CD4-positive, alpha-beta T cell treated with Interleukin-17A for 4 hours (primary cell): ENCODE measurements at regions not wholly inside any gene's neighbourhood (a gene's known extent, or its start where the extent isn't known, plus 50 kb on each side); places are given as distances from the start of the nearest gene placed in this dataset.
"Not testable (repeated sequence)": the region's sequence is repeated elsewhere in the genome, so short reads cannot be mapped to it uniquely, and the experiment has no call there.

Experiments
- DNase-seq: peaks from one replicate; pipeline ENCODE4 v3.0.0-alpha.2; 2020; ENCODE audit warnings: mixed read lengths

GRCh38 chr13:64088491-64088890 is 2672.8 kb upstream of the PCDH20 start:
- DNase-seq, result no peak

- no peak for DNase-seq
Observed at GRCh38 chr13:64087624-64088023, 2672.0 kb upstream of the PCDH20 start.

- no peak for DNase-seq
Observed at GRCh38 chr13:64083811-64084210, 2668.2 kb upstream of the PCDH20 start.

- no peak for DNase-seq
Observed at GRCh38 chr13:64083396-64083795, 2667.7 kb upstream of the PCDH20 start.

- no peak for DNase-seq
Observed at GRCh38 chr13:64078480-64078936, 2662.9 kb upstream of the PCDH20 start.

GRCh38 chr13:64078025-64078424 is 2662.4 kb upstream of the PCDH20 start:
- no peak for DNase-seq

GRCh38 chr13:64077132-64077835 is 2661.6 kb upstream of the PCDH20 start:
- DNase-seq, result not testable (repeated sequence)

GRCh38 chr13:64075543-64076271 is 2660.1 kb upstream of the PCDH20 start:
- DNase-seq, result no peak

GRCh38 chr13:64074971-64075474 is 2659.4 kb upstream of the PCDH20 start:
- DNase-seq, result no peak

- DNase-seq, result no peak
Observed at GRCh38 chr13:64073203-64073602, 2657.6 kb upstream of the PCDH20 start.

GRCh38 chr13:64071352-64071751 is 2655.7 kb upstream of the PCDH20 start:
- DNase-seq, result no peak

- DNase-seq, result no peak
Observed at GRCh38 chr13:64069892-64070291, 2654.2 kb upstream of the PCDH20 start.

GRCh38 chr13:64066711-64067110 is 2651.1 kb upstream of the PCDH20 start:
- no peak for DNase-seq

- no peak for DNase-seq
Observed at GRCh38 chr13:64061649-64062048, 2646.0 kb upstream of the PCDH20 start.

GRCh38 chr13:64057372-64058020 is 2641.8 kb upstream of the PCDH20 start:
- DNase-seq, result no peak

- DNase-seq, result no peak
Observed at GRCh38 chr13:64054321-64054720, 2638.7 kb upstream of the PCDH20 start.

GRCh38 chr13:64052521-64052920 is 2636.9 kb upstream of the PCDH20 start:
- DNase-seq, result no peak

GRCh38 chr13:64051278-64051677 is 2635.6 kb upstream of the PCDH20 start:
- no peak for DNase-seq

- no peak for DNase-seq
Observed at GRCh38 chr13:64041296-64041695, 2625.6 kb upstream of the PCDH20 start.

- DNase-seq, result no peak
Observed at GRCh38 chr13:64033921-64034320, 2618.3 kb upstream of the PCDH20 start.

GRCh38 chr13:64029343-64030093 is 2613.9 kb upstream of the PCDH20 start:
- DNase-seq, result no peak

- no peak for DNase-seq
Observed at GRCh38 chr13:64028551-64028950, 2612.9 kb upstream of the PCDH20 start.

GRCh38 chr13:64020126-64020525 is 2604.5 kb upstream of the PCDH20 start:
- DNase-seq, result no peak
